Lower lobe of right lung (tissue), 2 donors: ENCODE measurements at regions not wholly inside any gene's neighbourhood (a gene's known extent, or its start where the extent isn't known, plus 50 kb on each side); places are given as distances from the start of the nearest gene placed in this dataset.
"Not testable (repeated sequence)": the region's sequence is repeated elsewhere in the genome, so short reads cannot be mapped to it uniquely, and the experiment has no call there.

Experiments
- ATAC-seq, 2 donors: fragments of 200-7000 bp; cut with Tn5 transposase; one replicate each; pipeline ENCODE4 v1.9.1; 2020 to 2022; ENCODE audit warnings: mild to moderate bottlenecking in 2 of 2, moderate library complexity in 2 of 2
- DNase-seq: peaks from one replicate; pipeline ENCODE4 v3.0.0-alpha.2; 2020
- H3K27ac ChIP-seq: fragments of 200-600 bp; one replicate; pipeline ENCODE4 v1.8.0; 2022
- H3K27me3 ChIP-seq: fragments of 200-600 bp; one replicate; pipeline ENCODE4 v1.8.0; 2022; ENCODE audit warnings: low read depth
- H3K36me3 ChIP-seq: fragments of 200-600 bp; one replicate; pipeline ENCODE4 v1.8.0; 2022; ENCODE audit warnings: mild to moderate bottlenecking
- H3K4me1 ChIP-seq: fragments of 200-600 bp; one replicate; pipeline ENCODE4 v1.8.0; 2022
- H3K4me3 ChIP-seq: fragments of 200-600 bp; one replicate; pipeline ENCODE4 v1.8.0; 2022; ENCODE audit warnings: mild to moderate bottlenecking
- H3K9me3 ChIP-seq: fragments of 200-600 bp; one replicate; pipeline ENCODE4 v1.8.0; 2022
- CTCF ChIP-seq: fragments of 200-600 bp; IDR thresholded peaks from one replicate; pipeline ENCODE4 v1.8.0; 2022; ENCODE audit warnings: antibody characterized with exemption, mild to moderate bottlenecking
- intact Hi-C: fragments of 100-400 bp; cut with DNase I; formaldehyde crosslinking; loops from one replicate; pipeline ENCODE4 v1.11.0; 2022
- donor health status: DM: no; HTN: yes; CAD: no; lungs with severe emphysema.

GRCh38 chr4:159926871-159927270 is 824.0 kb downstream of the RAPGEF2 start:
- intact Hi-C loops = no loop called here
- peaks cover 8% of the 10 kb centered on the region for H3K9me3 ChIP-seq
- ATAC-seq (no peak), DNase-seq (no peak)
- no peaks in the 10 kb centered on the region for H3K4me1 ChIP-seq
- no peaks in the 10 kb centered on the region for H3K27me3 ChIP-seq
- no peak for TF ChIP-seq CTCF
- no peak overlapping the region for H3K4me3 ChIP-seq
- no peak overlapping the region for H3K27ac ChIP-seq
- no peaks in the 10 kb centered on the region for H3K36me3 ChIP-seq

GRCh38 chr4:159927781-159928180 is 824.9 kb downstream of the RAPGEF2 start:
- intact Hi-C loops = no loop called here
- no peak overlapping the region for H3K4me3 ChIP-seq
- H3K27ac ChIP-seq = no peak overlapping the region
- no peaks in the 10 kb centered on the region for H3K36me3 ChIP-seq
- TF ChIP-seq CTCF = no peak
- H3K4me1 ChIP-seq = no peaks in the 10 kb centered on the region
- no peaks in the 10 kb centered on the region for H3K27me3 ChIP-seq
- peaks cover 8% of the 10 kb centered on the region for H3K9me3 ChIP-seq
- ATAC-seq (no peak), DNase-seq (no peak)

- ATAC-seq, H3K27me3 ChIP-seq, H3K27ac ChIP-seq, H3K36me3 ChIP-seq, intact Hi-C loops, H3K4me1 ChIP-seq, H3K9me3 ChIP-seq, H3K4me3 ChIP-seq: not testable (repeated sequence)
- DNase-seq = peak; percentile 19
Measured at GRCh38 chr4:159934602-159935001, 831.7 kb downstream of the RAPGEF2 start.

- no peaks in the 10 kb centered on the region for H3K9me3 ChIP-seq
- H3K27ac ChIP-seq = no peak overlapping the region
- ATAC-seq (no peak), DNase-seq (no peak)
- no peak for TF ChIP-seq CTCF
- no peaks in the 10 kb centered on the region for H3K4me1 ChIP-seq
- no peak overlapping the region for H3K4me3 ChIP-seq
- intact Hi-C loops = no loop called here
- no peaks in the 10 kb centered on the region for H3K27me3 ChIP-seq
- no peaks in the 10 kb centered on the region for H3K36me3 ChIP-seq
Measured at GRCh38 chr4:159937595-159937994, 834.7 kb downstream of the RAPGEF2 start.

GRCh38 chr4:159939681-159940080 is 836.8 kb downstream of the RAPGEF2 start:
- ATAC-seq, H3K27me3 ChIP-seq, H3K36me3 ChIP-seq, H3K4me1 ChIP-seq, intact Hi-C loops, H3K4me3 ChIP-seq, DNase-seq, H3K9me3 ChIP-seq, H3K27ac ChIP-seq: not testable (repeated sequence)

- no peaks in the 10 kb centered on the region for H3K9me3 ChIP-seq
- TF ChIP-seq CTCF = no peak
- H3K36me3 ChIP-seq = no peaks in the 10 kb centered on the region
- H3K27me3 ChIP-seq = no peaks in the 10 kb centered on the region
- no peak overlapping the region for H3K4me3 ChIP-seq
- intact Hi-C loops = no loop called here
- no peak for DNase-seq
- no peak overlapping the region for H3K27ac ChIP-seq
- no peak for ATAC-seq
- no peaks in the 10 kb centered on the region for H3K4me1 ChIP-seq
Measured at GRCh38 chr4:159941076-159941475, 838.2 kb downstream of the RAPGEF2 start.

- H3K27me3 ChIP-seq = no peaks in the 10 kb centered on the region
- no peaks in the 10 kb centered on the region for H3K9me3 ChIP-seq
- intact Hi-C loops = no loop called here
- H3K27ac ChIP-seq = no peak overlapping the region
- H3K4me3 ChIP-seq = no peak overlapping the region
- no peaks in the 10 kb centered on the region for H3K36me3 ChIP-seq
- H3K4me1 ChIP-seq = no peaks in the 10 kb centered on the region
- TF ChIP-seq CTCF = no peak
- ATAC-seq (no peak), DNase-seq (no peak)
Measured at GRCh38 chr4:159944477-159944876, 841.6 kb downstream of the RAPGEF2 start.
